Mesodermal cell (in vitro differentiated cells): ENCODE measurements at regions not wholly inside any gene's neighbourhood (a gene's known extent, or its start where the extent isn't known, plus 50 kb on each side); places are given as distances from the start of the nearest gene placed in this dataset.
"Not testable (repeated sequence)": the region's sequence is repeated elsewhere in the genome, so short reads cannot be mapped to it uniquely, and the experiment has no call there.

Experiments
- H3K27ac ChIP-seq: 2 replicates; pipeline ENCODE4 v1.7.0; 2013; ENCODE audit warnings: mild to moderate bottlenecking, low read depth, low read length, moderate library complexity; ENCODE audit not compliant: severe bottlenecking
- H3K36me3 ChIP-seq: 2 replicates; pipeline ENCODE4 v1.7.1; 2013; ENCODE audit warnings: mild to moderate bottlenecking, low read length, moderate library complexity; ENCODE audit not compliant: control insufficient read depth, insufficient read depth
- H3K4me1 ChIP-seq: one replicate; pipeline ENCODE4 v1.7.1; 2013; ENCODE audit warnings: mild to moderate bottlenecking, low read length; ENCODE audit not compliant: insufficient read depth, control insufficient read depth, poor library complexity, severe bottlenecking
- H3K4me3 ChIP-seq: 2 replicates; pipeline ENCODE4 v1.7.0; 2013; ENCODE audit warnings: low read length, control low read depth, mild to moderate bottlenecking; ENCODE audit not compliant: insufficient read depth, poor library complexity, severe bottlenecking; ENCODE audit errors: extremely low read depth
- H3K9me3 ChIP-seq: 2 replicates; pipeline ENCODE4 v1.7.1; 2013; ENCODE audit warnings: mild to moderate bottlenecking, low read length, moderate library complexity; ENCODE audit not compliant: control insufficient read depth
- WGBS, 2 experiments: methylation state at CpG; one replicate each; pipeline ENCODE4 v1.1.5; 2013; ENCODE audit warnings: missing lambda C conversion rate in 2 of 2; ENCODE audit not compliant: insufficient coverage in 2 of 2; 5-methylcytosine and 5-hydroxymethylcytosine counted together

- WGBS, 2 experiments = 94 to 95% methylated on average over 28 to 40 of the region's 50 CpGs
- not testable (repeated sequence) for H3K36me3 ChIP-seq, H3K9me3 ChIP-seq, H3K27ac ChIP-seq, H3K4me1 ChIP-seq, H3K4me3 ChIP-seq
Measured at GRCh38 chr12:127983213-127983791, 283.7 kb upstream of the TMEM132C start.

- no peak overlapping the region for H3K4me3 ChIP-seq
- H3K27ac ChIP-seq = no peak overlapping the region
- no peaks in the 10 kb centered on the region for H3K9me3 ChIP-seq
- 84 to 85% methylated on average over 8 to 9 of the region's 10 CpGs for WGBS, 2 experiments
- H3K4me1 ChIP-seq = no peaks in the 10 kb centered on the region
- no peaks in the 10 kb centered on the region for H3K36me3 ChIP-seq
Measured at GRCh38 chr12:127984386-127985055, 282.4 kb upstream of the TMEM132C start.

GRCh38 chr12:127987199-127987901 lies 279.6 kb upstream of the TMEM132C start:
- WGBS, 2 experiments = 91% methylated on average over 7 to 9 of the region's 14 CpGs
- H3K4me1 ChIP-seq = no peaks in the 10 kb centered on the region
- no peaks in the 10 kb centered on the region for H3K9me3 ChIP-seq
- H3K4me3 ChIP-seq = no peak overlapping the region
- no peaks in the 10 kb centered on the region for H3K36me3 ChIP-seq
- H3K27ac ChIP-seq = no peak overlapping the region

GRCh38 chr12:127991485-127991884 lies 275.5 kb upstream of the TMEM132C start:
- whole genome bisulfite sequencing, 2 experiments = 84 to 92% methylated on average over 4 of the region's 6 CpGs
- Histone ChIP-seq H3K4me1 (no peaks in the 10 kb centered on the region), H3K36me3 (no peaks in the 10 kb centered on the region), H3K9me3 (no peaks in the 10 kb centered on the region), H3K4me3 (no peak overlapping the region), H3K27ac (no peak overlapping the region)

- Histone ChIP-seq H3K4me1 (no peaks in the 10 kb centered on the region), H3K36me3 (no peaks in the 10 kb centered on the region), H3K27ac (no peak overlapping the region), H3K9me3 (no peaks in the 10 kb centered on the region), H3K4me3 (no peak overlapping the region)
- 92 to 96% methylated on average over 4 of the region's 4 CpGs for WGBS, 2 experiments
Measured at GRCh38 chr12:127998988-127999387, 268.0 kb upstream of the TMEM132C start.

GRCh38 chr12:128004383-128004938 lies 262.5 kb upstream of the TMEM132C start:
- 87 to 89% methylated on average over 13 to 14 of the region's 17 CpGs for WGBS, 2 experiments
- no peaks in the 10 kb centered on the region for H3K9me3 ChIP-seq
- no peak overlapping the region for H3K27ac ChIP-seq
- no peak overlapping the region for H3K4me3 ChIP-seq
- H3K36me3 ChIP-seq = no peaks in the 10 kb centered on the region
- H3K4me1 ChIP-seq = no peaks in the 10 kb centered on the region

- no peaks in the 10 kb centered on the region for H3K36me3 ChIP-seq
- H3K27ac ChIP-seq = no peak overlapping the region
- 83 to 87% methylated on average over 3 of the region's 4 CpGs for WGBS, 2 experiments
- H3K4me1 ChIP-seq = no peaks in the 10 kb centered on the region
- no peaks in the 10 kb centered on the region for H3K9me3 ChIP-seq
- H3K4me3 ChIP-seq = no peak overlapping the region
Measured at GRCh38 chr12:128007250-128007649, 259.7 kb upstream of the TMEM132C start.

- Histone ChIP-seq H3K9me3 (no peaks in the 10 kb centered on the region), H3K4me3 (no peak overlapping the region), H3K27ac (no peak overlapping the region), H3K4me1 (no peaks in the 10 kb centered on the region), H3K36me3 (no peaks in the 10 kb centered on the region)
- WGBS, 2 experiments = 90 to 100% methylated on average over 1 of the region's 3 CpGs
Measured at GRCh38 chr12:128008341-128008740, 258.6 kb upstream of the TMEM132C start.

GRCh38 chr12:128009108-128009507 lies 257.9 kb upstream of the TMEM132C start:
- H3K27ac ChIP-seq = no peak overlapping the region
- H3K9me3 ChIP-seq = no peaks in the 10 kb centered on the region
- no peaks in the 10 kb centered on the region for H3K36me3 ChIP-seq
- H3K4me1 ChIP-seq = no peaks in the 10 kb centered on the region
- WGBS, 2 experiments = 62 to 73% methylated on average over 6 of the region's 8 CpGs
- no peak overlapping the region for H3K4me3 ChIP-seq

GRCh38 chr12:128012110-128012509 lies 254.9 kb upstream of the TMEM132C start:
- H3K36me3 ChIP-seq = no peaks in the 10 kb centered on the region
- no peak overlapping the region for H3K27ac ChIP-seq
- H3K9me3 ChIP-seq = no peaks in the 10 kb centered on the region
- H3K4me3 ChIP-seq = no peak overlapping the region
- no peaks in the 10 kb centered on the region for H3K4me1 ChIP-seq

- Histone ChIP-seq H3K9me3 (no peaks in the 10 kb centered on the region), H3K27ac (no peak overlapping the region), H3K36me3 (no peaks in the 10 kb centered on the region), H3K4me3 (no peak overlapping the region), H3K4me1 (no peaks in the 10 kb centered on the region)
- WGBS, 2 experiments = 100% methylated on average over 1 of the region's 3 CpGs; no CpG with 5 or more reads in 1 of the 2 experiments
Measured at GRCh38 chr12:128015276-128015675, 251.7 kb upstream of the TMEM132C start.
